ENCODE measurements at regions not wholly inside any gene's neighbourhood (a gene's known extent, or its start where the extent isn't known, plus 50 kb on each side); places are given as distances from the start of the nearest gene placed in this dataset.
"Not testable (repeated sequence)": the region's sequence is repeated elsewhere in the genome, so short reads cannot be mapped to it uniquely, and the experiment has no call there.

DNA sequence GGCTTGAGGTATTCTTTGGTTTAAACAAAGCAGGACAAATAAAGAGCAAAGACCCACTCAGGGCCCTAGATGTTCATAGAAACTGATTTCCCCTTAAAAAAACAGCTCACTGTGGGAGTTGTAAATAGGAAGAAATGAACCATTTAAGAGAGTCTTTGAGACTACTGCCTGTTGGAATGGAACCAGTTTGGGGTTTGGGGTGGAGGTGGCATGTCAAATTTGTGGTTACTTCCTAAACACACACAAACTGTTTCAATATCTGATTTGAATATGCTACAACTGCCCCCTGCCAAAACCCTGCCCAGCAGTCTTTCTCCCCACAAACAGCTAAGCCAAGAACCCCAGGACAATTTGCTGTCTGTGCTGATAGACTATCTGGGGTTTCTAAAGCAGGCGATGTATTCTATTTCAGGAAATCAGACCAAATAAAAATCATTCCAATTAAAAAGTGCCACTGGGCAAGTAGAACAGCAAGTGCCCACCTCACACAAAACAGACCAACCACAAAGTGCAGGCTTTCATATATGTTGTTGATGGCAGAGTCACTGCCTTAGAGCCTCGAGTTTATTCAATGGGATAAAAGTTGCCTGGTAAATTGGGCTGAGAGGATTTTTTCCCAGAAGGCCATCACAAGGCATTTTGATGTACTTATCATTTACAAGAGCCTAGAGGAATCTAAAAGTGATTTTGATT is 293.9 kb upstream of the PROK2 start:
- DNase-seq (ENCODE audit: low spot score), result peak; percentile 18
- Mint-ChIP-seq H3K27me3 (ENCODE audit: low read depth) (no peaks in the 10 kb centered on the region), H3K4me1 (ENCODE audit: low read depth) (peaks cover 28% of the 10 kb centered on the region), H3K36me3 (ENCODE audit: low read depth) (peaks cover 4% of the 10 kb centered on the region), H3K4me3 (no peak overlapping the region), H3K9me3 (peaks cover 24% of the 10 kb centered on the region), H3K27ac (no peak overlapping the region)

GRCh38 chr3:72077473-72078259 is 292.7 kb upstream of the PROK2 start:
- Mint-ChIP-seq H3K27ac (no peak overlapping the region), H3K9me3 (peaks cover 24% of the 10 kb centered on the region), H3K4me3 (no peak overlapping the region), H3K27me3 (ENCODE audit: low read depth) (no peaks in the 10 kb centered on the region), H3K4me1 (ENCODE audit: low read depth) (peaks cover 21% of the 10 kb centered on the region), H3K36me3 (ENCODE audit: low read depth) (peaks cover 4% of the 10 kb centered on the region)
- DNase-seq (ENCODE audit: low spot score), result no peak

GRCh38 chr3:72075848-72076247 is 290.9 kb upstream of the PROK2 start:
- Mint-ChIP-seq H3K4me1 (ENCODE audit: low read depth) (peaks cover 21% of the 10 kb centered on the region), H3K9me3 (peaks cover 24% of the 10 kb centered on the region)
- not testable (repeated sequence) for H3K27ac Mint-ChIP-seq; H3K4me3 Mint-ChIP-seq; DNase-seq (ENCODE audit: low spot score); H3K27me3 Mint-ChIP-seq (ENCODE audit: low read depth); H3K36me3 Mint-ChIP-seq (ENCODE audit: low read depth)

- DNase-seq (ENCODE audit: low spot score), result no peak
- H3K4me1 Mint-ChIP-seq (ENCODE audit: low read depth), result no peaks in the 10 kb centered on the region
- H3K9me3 Mint-ChIP-seq, result peaks cover 18% of the 10 kb centered on the region
- no peak overlapping the region for H3K27ac Mint-ChIP-seq
- no peak overlapping the region for H3K4me3 Mint-ChIP-seq
- H3K36me3 Mint-ChIP-seq (ENCODE audit: low read depth), result peaks cover 4% of the 10 kb centered on the region
- H3K27me3 Mint-ChIP-seq (ENCODE audit: low read depth), result peaks cover 7% of the 10 kb centered on the region
Observed at GRCh38 chr3:72071624-72072023, 286.7 kb upstream of the PROK2 start.

- no peak overlapping the region for H3K4me3 Mint-ChIP-seq
- peaks cover 3% of the 10 kb centered on the region for H3K9me3 Mint-ChIP-seq
- no peak for DNase-seq (ENCODE audit: low spot score)
- H3K27me3 Mint-ChIP-seq (ENCODE audit: low read depth), result peaks cover 7% of the 10 kb centered on the region
- peaks cover 7% of the 10 kb centered on the region for H3K4me1 Mint-ChIP-seq (ENCODE audit: low read depth)
- H3K36me3 Mint-ChIP-seq (ENCODE audit: low read depth), result peaks cover under 1% of the 10 kb centered on the region
- no peak overlapping the region for H3K27ac Mint-ChIP-seq
Observed at GRCh38 chr3:72070005-72070404, 285.1 kb upstream of the PROK2 start.

DNA sequence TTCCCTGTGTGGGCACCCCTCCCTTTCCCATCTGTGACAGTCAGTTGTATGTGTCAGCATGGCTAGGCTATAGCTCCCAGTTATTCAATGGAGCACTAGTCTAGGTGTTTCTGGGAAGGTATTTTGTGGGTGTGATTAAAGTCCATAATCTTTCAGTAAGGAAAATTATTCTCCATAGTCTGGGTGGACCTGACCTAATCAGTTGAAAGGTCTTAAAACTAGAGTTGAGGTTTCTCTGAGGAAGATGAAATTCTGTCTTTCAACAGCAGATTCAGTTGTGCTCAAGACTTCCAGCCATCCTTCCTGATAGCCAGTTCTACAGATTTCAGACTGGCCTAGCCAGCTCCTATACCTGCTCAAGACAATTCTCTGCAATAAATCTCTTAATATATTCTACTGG is 284.6 kb upstream of the PROK2 start:
- Mint-ChIP-seq H3K36me3 (ENCODE audit: low read depth) (no peaks in the 10 kb centered on the region), H3K9me3 (no peaks in the 10 kb centered on the region), H3K27ac (no peak overlapping the region), H3K27me3 (ENCODE audit: low read depth) (peaks cover 7% of the 10 kb centered on the region), H3K4me1 (ENCODE audit: low read depth) (peaks cover 7% of the 10 kb centered on the region), H3K4me3 (no peak overlapping the region)
- DNase-seq (ENCODE audit: low spot score), result no peak

DNA sequence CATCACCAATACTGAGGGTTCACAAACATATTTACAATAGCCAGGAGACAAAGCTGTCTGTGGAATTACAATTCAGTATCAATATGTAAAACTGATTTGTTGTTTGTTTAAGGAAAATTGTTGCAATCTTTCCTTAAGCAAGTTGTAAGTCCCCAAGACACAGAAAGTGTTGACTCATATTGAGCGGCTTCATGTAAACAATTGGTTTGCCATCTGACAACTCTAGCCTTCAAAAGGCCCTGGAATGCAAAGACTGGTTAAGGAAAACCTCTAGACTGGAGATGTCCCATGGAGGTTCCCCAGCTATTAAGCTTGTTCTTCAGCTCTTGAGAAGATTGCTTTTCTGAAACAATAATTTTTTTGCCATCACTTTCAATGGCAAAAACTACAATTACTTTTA is 283.7 kb upstream of the PROK2 start:
- H3K9me3 Mint-ChIP-seq, result peaks cover 7% of the 10 kb centered on the region
- H3K36me3 Mint-ChIP-seq (ENCODE audit: low read depth), result no peaks in the 10 kb centered on the region
- DNase-seq (ENCODE audit: low spot score), result no peak
- H3K4me3 Mint-ChIP-seq, result no peak overlapping the region
- H3K27me3 Mint-ChIP-seq (ENCODE audit: low read depth), result peaks cover 7% of the 10 kb centered on the region
- peaks cover 7% of the 10 kb centered on the region for H3K4me1 Mint-ChIP-seq (ENCODE audit: low read depth)
- no peak overlapping the region for H3K27ac Mint-ChIP-seq

GRCh38 chr3:72067721-72068120 is 282.8 kb upstream of the PROK2 start:
- Mint-ChIP-seq H3K36me3 (ENCODE audit: low read depth) (no peaks in the 10 kb centered on the region), H3K27me3 (ENCODE audit: low read depth) (peaks cover 7% of the 10 kb centered on the region), H3K4me1 (ENCODE audit: low read depth) (peaks cover 7% of the 10 kb centered on the region), H3K9me3 (peaks cover 7% of the 10 kb centered on the region), H3K4me3 (no peak overlapping the region), H3K27ac (no peak overlapping the region)
- no peak for DNase-seq (ENCODE audit: low spot score)

DNA sequence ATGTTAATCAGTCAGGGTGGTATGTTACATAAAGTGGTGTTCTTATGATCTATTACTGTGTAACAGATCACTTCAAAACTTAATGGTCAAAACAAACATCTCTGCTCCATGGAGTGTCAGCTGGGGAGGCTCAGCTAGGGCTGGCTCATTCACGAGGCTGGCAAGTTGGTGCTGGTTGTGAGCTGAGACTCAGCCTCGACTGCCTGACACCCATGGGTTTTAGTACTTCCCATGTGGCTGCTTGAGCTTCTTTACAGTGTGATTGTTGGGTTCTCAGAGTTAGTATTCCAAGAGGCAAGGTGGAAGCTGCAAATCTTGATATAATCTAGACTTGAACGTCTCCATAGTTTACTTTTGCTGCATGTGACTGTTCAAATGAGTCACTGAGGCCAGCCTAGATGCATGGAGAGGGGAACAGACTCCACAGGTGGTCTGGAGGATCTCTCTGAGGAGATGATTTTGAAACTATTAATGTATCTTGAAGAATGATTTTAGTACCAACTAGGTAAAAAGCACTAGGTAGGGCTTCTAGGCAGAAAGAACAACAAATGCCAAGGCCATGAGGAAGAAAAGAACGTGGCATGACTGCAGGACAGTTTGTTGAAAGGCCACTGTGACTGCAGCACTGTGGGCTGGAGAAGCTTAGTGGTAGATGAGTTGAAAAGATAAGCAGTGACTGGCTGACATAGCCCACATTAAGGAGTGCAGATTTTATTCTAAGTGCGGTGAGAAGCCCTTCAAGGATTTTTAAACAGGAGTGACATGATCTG is 281.1 kb upstream of the PROK2 start:
- H3K9me3 Mint-ChIP-seq, result peaks cover 7% of the 10 kb centered on the region
- H3K4me3 Mint-ChIP-seq, result no peak overlapping the region
- H3K4me1 Mint-ChIP-seq (ENCODE audit: low read depth), result peaks cover 7% of the 10 kb centered on the region
- DNase-seq (ENCODE audit: low spot score), result no peak
- H3K27me3 Mint-ChIP-seq (ENCODE audit: low read depth), result peaks cover 7% of the 10 kb centered on the region
- H3K27ac Mint-ChIP-seq, result no peak overlapping the region
- no peaks in the 10 kb centered on the region for H3K36me3 Mint-ChIP-seq (ENCODE audit: low read depth)

DNA sequence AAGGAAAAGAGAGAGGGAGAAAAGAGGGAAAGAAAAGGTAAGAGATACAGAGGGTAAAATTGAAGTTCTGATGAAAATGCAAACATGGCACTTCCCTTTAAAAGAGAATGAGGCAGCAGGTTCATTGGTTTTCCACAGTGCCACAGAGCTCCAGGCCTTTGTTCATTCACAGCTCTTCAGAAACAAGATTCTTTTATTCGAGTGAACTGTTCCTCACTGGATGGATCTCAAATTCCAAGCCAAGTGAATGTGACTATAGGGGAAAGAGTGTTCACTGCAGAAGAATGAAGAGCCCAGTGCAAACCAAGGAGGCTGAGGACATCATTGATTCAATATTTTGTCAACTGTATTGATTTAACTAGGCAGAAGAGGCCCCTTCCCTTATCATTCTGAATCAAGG is 280.3 kb upstream of the PROK2 start:
- no peak overlapping the region for H3K27ac Mint-ChIP-seq
- H3K9me3 Mint-ChIP-seq, result peaks cover 7% of the 10 kb centered on the region
- no peak for DNase-seq (ENCODE audit: low spot score)
- H3K36me3 Mint-ChIP-seq (ENCODE audit: low read depth), result no peaks in the 10 kb centered on the region
- H3K4me3 Mint-ChIP-seq, result no peak overlapping the region
- peaks cover 7% of the 10 kb centered on the region for H3K4me1 Mint-ChIP-seq (ENCODE audit: low read depth)
- peaks cover 7% of the 10 kb centered on the region for H3K27me3 Mint-ChIP-seq (ENCODE audit: low read depth)

GRCh38 chr3:72064727-72065126 is 279.8 kb upstream of the PROK2 start:
- H3K4me3 Mint-ChIP-seq; H3K27ac Mint-ChIP-seq; H3K9me3 Mint-ChIP-seq; H3K36me3 Mint-ChIP-seq (ENCODE audit: low read depth); DNase-seq (ENCODE audit: low spot score); H3K27me3 Mint-ChIP-seq (ENCODE audit: low read depth); H3K4me1 Mint-ChIP-seq (ENCODE audit: low read depth): not testable (repeated sequence)

GRCh38 chr3:72062017-72062416 is 277.1 kb upstream of the PROK2 start:
- Mint-ChIP-seq H3K36me3 (ENCODE audit: low read depth) (no peaks in the 10 kb centered on the region), H3K9me3 (peaks cover 7% of the 10 kb centered on the region), H3K4me1 (ENCODE audit: low read depth) (peaks cover 7% of the 10 kb centered on the region)

GRCh38 chr3:72060447-72061034 is 275.6 kb upstream of the PROK2 start:
- Mint-ChIP-seq H3K27me3 (ENCODE audit: low read depth) (no peaks in the 10 kb centered on the region), H3K36me3 (ENCODE audit: low read depth) (no peaks in the 10 kb centered on the region), H3K4me1 (ENCODE audit: low read depth) (no peaks in the 10 kb centered on the region), H3K9me3 (peaks cover 7% of the 10 kb centered on the region), H3K27ac (no peak overlapping the region), H3K4me3 (no peak overlapping the region)
- DNase-seq (ENCODE audit: low spot score), result peak; percentile 23

More at GRCh38 chr3:72062017-72062416, 277.1 kb upstream of the PROK2 start:
- Mint-ChIP-seq H3K27ac (no peak overlapping the region), H3K4me3 (no peak overlapping the region), H3K27me3 (ENCODE audit: low read depth) (peaks cover 3% of the 10 kb centered on the region)
- DNase-seq (ENCODE audit: low spot score), result no peak
